AG09319 (cell line): ENCODE measurements at regions not wholly inside any gene's neighbourhood (a gene's known extent, or its start where the extent isn't known, plus 50 kb on each side); places are given as distances from the start of the nearest gene placed in this dataset.
"Not testable (repeated sequence)": the region's sequence is repeated elsewhere in the genome, so short reads cannot be mapped to it uniquely, and the experiment has no call there.

Experiments used
- DNase-seq: peaks from one replicate; pipeline ENCODE4 v3.0.0-alpha.2; 2010; ENCODE audit warnings: low read depth; ENCODE audit errors: extremely low read depth
- TF ChIP-seq, protein P1 (sequence below): IDR thresholded peaks from 2 replicates; pipeline ENCODE4 v1.5.1; 2011; ENCODE audit warnings: low read depth, mild to moderate bottlenecking, inconsistent platforms, low read length, moderate library complexity

DNA sequence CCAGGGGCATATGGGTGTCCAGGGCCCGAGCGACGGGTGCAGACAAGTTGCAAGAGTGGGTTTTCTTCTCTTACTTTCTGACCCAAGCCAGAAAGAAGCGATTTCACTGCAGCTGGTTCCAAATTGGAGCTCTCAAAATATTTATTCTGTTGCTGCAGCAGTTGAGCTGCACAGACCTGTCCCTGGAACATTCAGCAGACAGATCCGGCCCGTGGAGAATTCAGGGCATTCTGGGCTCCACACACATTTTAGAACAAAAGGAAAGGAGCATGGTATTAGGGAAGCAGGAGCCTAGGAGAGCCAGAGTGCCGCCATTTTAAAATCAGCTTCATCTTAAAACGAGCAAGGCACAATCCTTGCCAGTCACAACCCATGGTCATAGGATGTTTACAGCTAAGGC, 135.3 kb upstream of the TPM1 start:
- DNase-seq: no peak
- TF ChIP-seq, protein P1, sequence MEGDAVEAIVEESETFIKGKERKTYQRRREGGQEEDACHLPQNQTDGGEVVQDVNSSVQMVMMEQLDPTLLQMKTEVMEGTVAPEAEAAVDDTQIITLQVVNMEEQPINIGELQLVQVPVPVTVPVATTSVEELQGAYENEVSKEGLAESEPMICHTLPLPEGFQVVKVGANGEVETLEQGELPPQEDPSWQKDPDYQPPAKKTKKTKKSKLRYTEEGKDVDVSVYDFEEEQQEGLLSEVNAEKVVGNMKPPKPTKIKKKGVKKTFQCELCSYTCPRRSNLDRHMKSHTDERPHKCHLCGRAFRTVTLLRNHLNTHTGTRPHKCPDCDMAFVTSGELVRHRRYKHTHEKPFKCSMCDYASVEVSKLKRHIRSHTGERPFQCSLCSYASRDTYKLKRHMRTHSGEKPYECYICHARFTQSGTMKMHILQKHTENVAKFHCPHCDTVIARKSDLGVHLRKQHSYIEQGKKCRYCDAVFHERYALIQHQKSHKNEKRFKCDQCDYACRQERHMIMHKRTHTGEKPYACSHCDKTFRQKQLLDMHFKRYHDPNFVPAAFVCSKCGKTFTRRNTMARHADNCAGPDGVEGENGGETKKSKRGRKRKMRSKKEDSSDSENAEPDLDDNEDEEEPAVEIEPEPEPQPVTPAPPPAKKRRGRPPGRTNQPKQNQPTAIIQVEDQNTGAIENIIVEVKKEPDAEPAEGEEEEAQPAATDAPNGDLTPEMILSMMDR: no peak

GRCh38 chr15:62908341-62908740, 134.2 kb upstream of the TPM1 start:
- DNase-seq: not testable (repeated sequence)

- TF ChIP-seq, protein P1: no peak
- no peak for DNase-seq
These were observed 133.3 kb upstream of the TPM1 start for GRCh38 chr15:62909257-62909656.

DNA sequence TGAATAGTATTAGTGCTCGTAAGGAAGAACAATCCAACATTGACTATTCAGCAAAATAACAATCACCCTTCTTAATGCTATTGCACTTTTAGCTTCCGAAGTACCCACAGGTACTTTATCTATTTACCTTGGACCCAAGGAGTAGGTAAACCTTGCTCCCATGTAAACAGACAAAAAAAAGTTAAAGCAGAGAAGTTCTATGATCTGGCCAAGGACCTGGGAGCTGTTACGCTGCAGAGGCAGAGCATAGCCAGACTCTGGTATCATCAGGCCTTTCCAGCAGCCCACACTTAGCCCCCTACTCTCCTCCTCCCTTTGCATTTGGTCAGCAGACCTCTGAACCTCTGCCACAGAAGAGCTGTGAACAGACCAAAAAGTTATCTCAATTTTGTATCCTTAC, 130.3 kb upstream of the TPM1 start:
- TF ChIP-seq, protein P1: no peak
- no peak for DNase-seq

DNA sequence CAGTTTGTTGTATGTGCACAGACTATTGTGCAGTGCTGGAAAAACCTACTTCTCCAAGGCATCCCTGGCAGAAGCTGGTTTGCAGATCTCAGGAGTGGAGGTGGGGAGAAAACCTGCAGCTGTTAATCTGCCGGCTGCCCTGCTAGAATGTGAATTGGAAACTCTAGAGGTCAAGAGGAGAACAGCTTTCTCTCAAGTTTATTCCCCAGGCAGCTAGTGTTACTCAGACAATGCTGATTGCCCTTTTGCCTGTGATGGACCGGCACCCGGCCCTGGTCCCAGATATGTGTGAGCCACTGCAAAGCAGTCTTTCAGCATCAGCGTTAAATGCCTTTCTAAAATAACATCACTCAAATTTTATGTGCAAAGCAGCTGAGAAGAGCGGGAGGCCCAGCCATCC, 129.7 kb upstream of the TPM1 start:
- TF ChIP-seq, protein P1: no peak
- DNase-seq: no peak

GRCh38 chr15:62913246-62913645, 129.3 kb upstream of the TPM1 start:
- DNase-seq: no peak
- TF ChIP-seq, protein P1: no peak

DNA sequence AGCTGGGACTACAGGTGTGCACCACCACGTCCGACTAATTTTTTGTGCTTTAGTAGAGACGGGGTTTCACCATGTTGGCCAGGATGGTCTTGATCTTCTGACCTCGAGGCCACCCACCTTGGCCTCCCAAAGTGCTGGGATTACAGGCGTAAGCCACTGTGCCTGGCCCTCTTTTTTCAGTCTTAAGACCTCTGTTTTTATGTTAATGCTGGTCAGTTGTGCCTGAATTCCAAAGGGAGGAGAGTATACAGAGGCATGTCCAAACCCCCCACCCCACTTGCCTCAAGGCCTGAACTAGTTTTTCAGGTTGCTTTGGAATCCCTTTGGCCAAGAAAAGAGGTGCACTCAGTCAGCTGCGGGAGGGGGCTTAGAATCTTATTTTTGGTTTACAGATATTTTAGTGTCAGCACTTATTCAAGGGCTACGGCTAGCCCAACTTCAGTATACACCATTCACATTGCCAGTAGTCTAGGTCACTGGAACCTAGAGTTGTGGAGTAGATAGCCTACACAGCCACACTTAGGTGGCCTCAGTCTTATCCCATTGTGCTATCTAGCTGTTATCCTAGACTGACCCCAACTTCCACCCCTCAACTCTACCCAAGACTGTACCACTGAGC, 128.0 kb upstream of the TPM1 start:
- TF ChIP-seq, protein P1: no peak
- DNase-seq: no peak
